ENCODE measurements at regions not wholly inside any gene's neighbourhood (a gene's known extent, or its start where the extent isn't known, plus 50 kb on each side); places are given as distances from the start of the nearest gene placed in this dataset.

DNA sequence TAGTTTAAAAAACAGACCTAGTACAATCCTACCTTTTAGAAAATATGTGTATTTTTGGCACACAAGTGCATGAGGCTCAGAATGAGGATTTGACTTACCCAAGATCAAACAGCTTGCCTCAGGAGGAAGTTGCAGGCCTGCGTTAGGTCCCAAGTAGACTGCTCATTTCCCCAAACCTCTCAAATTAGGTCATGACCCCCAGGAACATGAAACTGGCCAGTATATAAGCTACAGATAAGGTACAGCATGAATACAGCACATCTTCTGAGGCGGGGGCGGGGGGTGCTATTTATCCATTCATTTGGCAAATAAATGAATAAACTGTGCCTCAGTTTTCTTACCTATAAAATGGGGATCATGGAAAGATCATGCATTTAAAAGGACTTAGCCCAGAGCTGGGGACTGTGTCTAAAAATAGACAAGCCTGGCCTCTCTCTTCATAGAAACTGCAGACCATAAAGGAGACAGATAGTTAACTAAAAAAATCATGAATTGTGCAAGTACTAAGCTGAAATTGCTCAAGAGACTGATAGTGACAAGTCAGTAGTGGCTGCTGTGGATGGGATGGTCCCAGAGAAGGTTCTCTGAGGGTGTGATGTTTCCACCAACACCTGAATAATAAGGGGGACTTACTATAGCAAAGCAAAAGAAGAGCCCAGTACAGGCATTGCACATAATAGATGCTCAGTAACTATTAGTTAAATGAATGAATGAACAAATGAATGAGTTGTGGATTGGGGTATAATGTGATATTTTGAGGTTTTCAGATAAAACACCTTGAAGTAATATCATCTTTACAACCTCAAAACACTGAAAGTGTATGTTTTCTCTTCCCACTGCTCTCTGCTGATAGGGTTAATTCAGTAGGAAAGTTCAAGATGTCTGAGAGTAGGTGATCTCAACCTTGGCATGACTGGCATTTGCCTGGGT is 258.5 kb upstream of the PROK2 start:
- H3K9me3 Mint-ChIP-seq (ENCODE audit: unreplicated experiment): no peaks in the 10 kb centered on the region
- H3K27ac Mint-ChIP-seq (ENCODE audit: unreplicated experiment): no peak overlapping the region
- H3K4me1 Mint-ChIP-seq (ENCODE audit: unreplicated experiment): peaks cover 12% of the 10 kb centered on the region
- no peak overlapping the region for H3K4me3 Mint-ChIP-seq (ENCODE audit: unreplicated experiment)
- peaks cover 27% of the 10 kb centered on the region for H3K27me3 Mint-ChIP-seq (ENCODE audit: unreplicated experiment)
- no peak for DNase-seq (ENCODE audit: extremely low spot score, unreplicated experiment)
- no peaks in the 10 kb centered on the region for H3K36me3 Mint-ChIP-seq (ENCODE audit: unreplicated experiment)
- TF ChIP-seq, protein P1, sequence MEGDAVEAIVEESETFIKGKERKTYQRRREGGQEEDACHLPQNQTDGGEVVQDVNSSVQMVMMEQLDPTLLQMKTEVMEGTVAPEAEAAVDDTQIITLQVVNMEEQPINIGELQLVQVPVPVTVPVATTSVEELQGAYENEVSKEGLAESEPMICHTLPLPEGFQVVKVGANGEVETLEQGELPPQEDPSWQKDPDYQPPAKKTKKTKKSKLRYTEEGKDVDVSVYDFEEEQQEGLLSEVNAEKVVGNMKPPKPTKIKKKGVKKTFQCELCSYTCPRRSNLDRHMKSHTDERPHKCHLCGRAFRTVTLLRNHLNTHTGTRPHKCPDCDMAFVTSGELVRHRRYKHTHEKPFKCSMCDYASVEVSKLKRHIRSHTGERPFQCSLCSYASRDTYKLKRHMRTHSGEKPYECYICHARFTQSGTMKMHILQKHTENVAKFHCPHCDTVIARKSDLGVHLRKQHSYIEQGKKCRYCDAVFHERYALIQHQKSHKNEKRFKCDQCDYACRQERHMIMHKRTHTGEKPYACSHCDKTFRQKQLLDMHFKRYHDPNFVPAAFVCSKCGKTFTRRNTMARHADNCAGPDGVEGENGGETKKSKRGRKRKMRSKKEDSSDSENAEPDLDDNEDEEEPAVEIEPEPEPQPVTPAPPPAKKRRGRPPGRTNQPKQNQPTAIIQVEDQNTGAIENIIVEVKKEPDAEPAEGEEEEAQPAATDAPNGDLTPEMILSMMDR (IDR thresholded peaks at IDR 0.05): no peak

DNA sequence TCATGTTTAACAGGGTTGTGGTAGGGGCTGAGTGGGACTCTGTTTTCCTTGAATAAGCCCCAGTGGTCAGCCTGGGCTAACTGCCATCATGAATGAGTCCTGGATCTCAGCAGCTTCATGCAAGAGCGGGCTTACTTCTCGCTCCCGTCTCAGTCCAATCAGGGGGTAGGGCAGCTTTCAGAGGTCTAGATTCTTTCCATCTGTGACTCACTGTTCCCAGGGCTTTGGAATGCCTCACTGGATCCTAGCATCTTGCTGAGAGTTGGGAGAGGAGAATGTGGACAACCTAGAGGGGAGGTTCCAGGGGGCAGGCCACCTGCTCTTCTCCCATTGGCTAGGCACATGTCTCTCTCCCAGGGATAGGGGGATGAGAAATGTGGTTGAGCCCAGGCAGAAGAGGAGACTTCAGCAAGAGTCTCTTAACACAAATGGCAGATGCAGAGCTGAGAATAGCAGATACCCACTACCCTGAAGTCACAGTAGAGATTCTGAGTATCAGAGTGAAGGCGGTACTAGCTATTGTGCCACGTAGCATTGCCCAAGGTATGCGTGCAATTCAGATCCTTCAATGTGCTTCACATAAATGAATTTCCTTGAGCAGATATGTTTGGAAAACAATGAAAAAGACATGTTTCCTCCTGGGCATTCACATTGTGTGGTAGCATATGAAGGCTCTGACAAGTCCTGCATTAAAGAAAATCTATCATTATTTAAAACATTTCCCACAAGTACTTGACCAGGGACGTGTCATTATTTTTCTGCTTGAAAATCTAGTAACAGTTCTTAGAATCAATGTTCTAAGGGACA is 257.7 kb upstream of the PROK2 start:
- H3K27ac Mint-ChIP-seq (ENCODE audit: unreplicated experiment): no peak overlapping the region
- H3K4me3 Mint-ChIP-seq (ENCODE audit: unreplicated experiment): no peak overlapping the region
- H3K27me3 Mint-ChIP-seq (ENCODE audit: unreplicated experiment): peaks cover 25% of the 10 kb centered on the region
- H3K4me1 Mint-ChIP-seq (ENCODE audit: unreplicated experiment): peaks cover 12% of the 10 kb centered on the region
- no peak for DNase-seq (ENCODE audit: extremely low spot score, unreplicated experiment)
- no peaks in the 10 kb centered on the region for H3K36me3 Mint-ChIP-seq (ENCODE audit: unreplicated experiment)
- no peaks in the 10 kb centered on the region for H3K9me3 Mint-ChIP-seq (ENCODE audit: unreplicated experiment)
- TF ChIP-seq, protein P1 (IDR thresholded peaks at IDR 0.05): no peak

DNA sequence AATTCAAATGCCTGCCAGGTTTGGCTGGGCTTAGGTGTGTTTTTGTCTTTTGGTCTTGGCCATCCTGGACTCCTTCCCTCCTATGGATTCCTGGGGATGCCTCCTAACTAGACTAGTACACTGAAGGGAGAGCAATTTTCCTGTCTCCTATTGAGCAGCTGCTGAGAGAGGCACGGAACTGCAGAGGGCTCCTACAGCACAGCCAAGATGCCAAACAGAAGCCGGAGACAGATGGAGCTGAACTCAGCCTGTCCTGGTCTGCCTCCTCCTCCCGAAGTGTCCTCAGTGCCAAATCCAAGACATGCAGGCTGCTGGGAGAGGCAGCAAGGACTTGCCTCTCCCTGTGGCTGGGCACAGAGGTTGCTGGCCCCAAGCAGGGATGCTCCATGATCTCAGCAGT is 256.6 kb upstream of the PROK2 start:
- H3K27ac Mint-ChIP-seq (ENCODE audit: unreplicated experiment): no peak overlapping the region
- TF ChIP-seq, protein P1 (IDR thresholded peaks at IDR 0.05): peak; percentile 20
- DNase-seq (ENCODE audit: extremely low spot score, unreplicated experiment): no peak
- no peak overlapping the region for H3K4me3 Mint-ChIP-seq (ENCODE audit: unreplicated experiment)
- no peaks in the 10 kb centered on the region for H3K9me3 Mint-ChIP-seq (ENCODE audit: unreplicated experiment)
- H3K36me3 Mint-ChIP-seq (ENCODE audit: unreplicated experiment): no peaks in the 10 kb centered on the region
- H3K4me1 Mint-ChIP-seq (ENCODE audit: unreplicated experiment): peaks cover 12% of the 10 kb centered on the region
- peaks cover 33% of the 10 kb centered on the region for H3K27me3 Mint-ChIP-seq (ENCODE audit: unreplicated experiment)

DNA sequence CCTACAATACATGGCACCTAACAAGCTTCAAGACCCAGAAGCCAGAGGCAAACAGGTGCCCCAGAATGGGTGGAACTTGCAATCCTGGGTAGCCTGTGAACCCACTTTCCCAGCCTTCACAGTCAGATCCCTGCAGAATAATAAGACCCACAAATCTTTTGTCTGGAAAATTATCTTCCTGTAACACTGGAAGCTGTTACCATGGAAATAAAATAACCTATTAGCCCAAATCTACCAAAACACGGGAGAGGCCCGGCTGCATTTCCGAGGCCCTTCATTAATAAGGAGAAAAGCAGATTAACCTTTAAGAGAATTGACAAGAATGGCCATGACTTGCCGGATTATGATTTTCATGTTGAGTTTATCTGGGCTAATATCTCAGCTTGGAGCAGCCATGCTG is 256.1 kb upstream of the PROK2 start:
- DNase-seq (ENCODE audit: extremely low spot score, unreplicated experiment): no peak
- H3K4me1 Mint-ChIP-seq (ENCODE audit: unreplicated experiment): peaks cover 12% of the 10 kb centered on the region
- TF ChIP-seq, protein P1 (IDR thresholded peaks at IDR 0.05): no peak
- no peak overlapping the region for H3K4me3 Mint-ChIP-seq (ENCODE audit: unreplicated experiment)
- no peaks in the 10 kb centered on the region for H3K36me3 Mint-ChIP-seq (ENCODE audit: unreplicated experiment)
- H3K9me3 Mint-ChIP-seq (ENCODE audit: unreplicated experiment): no peaks in the 10 kb centered on the region
- no peak overlapping the region for H3K27ac Mint-ChIP-seq (ENCODE audit: unreplicated experiment)
- peaks cover 38% of the 10 kb centered on the region for H3K27me3 Mint-ChIP-seq (ENCODE audit: unreplicated experiment)

DNA sequence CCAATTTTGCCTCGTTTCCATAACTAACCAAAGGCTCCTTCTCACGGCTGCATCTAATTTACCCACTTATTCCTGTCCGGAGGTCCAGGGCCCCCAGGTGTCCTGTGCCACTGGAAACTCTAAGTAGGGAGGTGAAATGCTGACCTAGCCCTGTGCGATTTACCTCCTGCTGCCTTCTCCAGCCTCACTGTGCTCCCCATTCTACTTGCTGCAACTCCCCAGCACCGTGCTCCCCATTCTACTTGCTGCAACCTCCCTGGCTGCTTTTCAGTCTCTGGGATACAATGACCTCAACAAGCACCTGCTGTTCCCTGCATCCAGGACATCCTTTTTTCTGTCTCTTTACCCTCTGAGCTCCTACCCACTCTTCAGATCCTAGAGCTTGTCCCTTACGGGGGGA is 254.7 kb upstream of the PROK2 start:
- no peak for DNase-seq (ENCODE audit: extremely low spot score, unreplicated experiment)
- Mint-ChIP-seq H3K36me3 (ENCODE audit: unreplicated experiment) (no peaks in the 10 kb centered on the region), H3K9me3 (ENCODE audit: unreplicated experiment) (no peaks in the 10 kb centered on the region), H3K4me1 (ENCODE audit: unreplicated experiment) (peaks cover 12% of the 10 kb centered on the region), H3K4me3 (ENCODE audit: unreplicated experiment) (no peak overlapping the region), H3K27ac (ENCODE audit: unreplicated experiment) (no peak overlapping the region), H3K27me3 (ENCODE audit: unreplicated experiment) (peaks cover 43% of the 10 kb centered on the region)
- TF ChIP-seq, protein P1 (IDR thresholded peaks at IDR 0.05): no peak

Data from osteocyte (in vitro differentiated cells).